Activated CD4-positive, alpha-beta T cell treated with anti-CD3 and anti-CD28 coated beads, Interleukin-2, amount 10 ng/mL, durations not matched to agents 24 days and 14 days (primary cell): ENCODE measurements at regions not wholly inside any gene's neighbourhood (a gene's known extent, or its start where the extent isn't known, plus 50 kb on each side); places are given as distances from the start of the nearest gene placed in this dataset.
A peak's percentile ranks its signal among the peaks of the same experiment; 100 is the strongest.

Experiments
- DNase-seq: peaks from one replicate; pipeline ENCODE4 v3.0.0; 2022
- H3K27ac Mint-ChIP-seq: one replicate; pipeline ENCODE4 v1.8.0; 2022; ENCODE audit warnings: mild to moderate bottlenecking, mixed read lengths
- H3K27me3 Mint-ChIP-seq: one replicate; pipeline ENCODE4 v1.8.0; 2022; ENCODE audit warnings: mixed read lengths
- H3K36me3 Mint-ChIP-seq: one replicate; pipeline ENCODE4 v1.8.0; 2022; ENCODE audit warnings: low read depth, mild to moderate bottlenecking, mixed read lengths
- H3K4me1 Mint-ChIP-seq: one replicate; pipeline ENCODE4 v1.8.0; 2021; ENCODE audit warnings: mixed read lengths
- H3K4me3 Mint-ChIP-seq: one replicate; pipeline ENCODE4 v1.8.0; 2022; ENCODE audit warnings: mild to moderate bottlenecking, moderate library complexity, mixed read lengths
- H3K9me3 Mint-ChIP-seq: one replicate; pipeline ENCODE4 v1.8.0; 2021; ENCODE audit warnings: mixed read lengths
- intact Hi-C: fragments of 100-400 bp; cut with micrococcal nuclease; formaldehyde crosslinking; loops from one replicate; pipeline ENCODE4 v1.15.1; 2023

DNA sequence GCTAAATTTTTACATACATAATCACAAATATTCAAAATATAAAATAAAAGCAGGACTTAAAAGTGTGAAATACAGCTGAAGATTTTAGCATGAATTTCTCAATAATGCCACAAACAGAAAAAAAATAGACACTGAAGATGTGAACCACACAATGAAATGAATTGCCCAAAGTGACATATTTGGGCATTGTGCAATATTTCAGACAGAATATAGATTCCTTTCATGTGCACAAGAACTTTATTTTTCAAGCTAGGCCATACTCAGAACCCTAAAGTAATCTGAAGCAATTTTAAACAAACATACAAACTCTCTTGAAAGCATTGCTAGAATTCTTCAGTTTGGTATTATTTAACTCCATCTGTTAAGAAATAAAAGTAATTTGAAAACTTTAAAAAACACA lies 764.1 kb downstream of the STIM2 start:
- no peaks in the 10 kb centered on the region for H3K4me1 Mint-ChIP-seq
- H3K9me3 Mint-ChIP-seq: peaks cover 4% of the 10 kb centered on the region
- no peaks in the 10 kb centered on the region for H3K36me3 Mint-ChIP-seq
- no peak for DNase-seq
- intact Hi-C loops: no loop called here
- no peak overlapping the region for H3K4me3 Mint-ChIP-seq
- H3K27me3 Mint-ChIP-seq: no peaks in the 10 kb centered on the region
- H3K27ac Mint-ChIP-seq: no peak overlapping the region

- no peak overlapping the region for H3K4me3 Mint-ChIP-seq
- intact Hi-C loops: no loop called here
Observed at GRCh38 chr4:27628609-27629008, 768.0 kb downstream of the STIM2 start.

DNA sequence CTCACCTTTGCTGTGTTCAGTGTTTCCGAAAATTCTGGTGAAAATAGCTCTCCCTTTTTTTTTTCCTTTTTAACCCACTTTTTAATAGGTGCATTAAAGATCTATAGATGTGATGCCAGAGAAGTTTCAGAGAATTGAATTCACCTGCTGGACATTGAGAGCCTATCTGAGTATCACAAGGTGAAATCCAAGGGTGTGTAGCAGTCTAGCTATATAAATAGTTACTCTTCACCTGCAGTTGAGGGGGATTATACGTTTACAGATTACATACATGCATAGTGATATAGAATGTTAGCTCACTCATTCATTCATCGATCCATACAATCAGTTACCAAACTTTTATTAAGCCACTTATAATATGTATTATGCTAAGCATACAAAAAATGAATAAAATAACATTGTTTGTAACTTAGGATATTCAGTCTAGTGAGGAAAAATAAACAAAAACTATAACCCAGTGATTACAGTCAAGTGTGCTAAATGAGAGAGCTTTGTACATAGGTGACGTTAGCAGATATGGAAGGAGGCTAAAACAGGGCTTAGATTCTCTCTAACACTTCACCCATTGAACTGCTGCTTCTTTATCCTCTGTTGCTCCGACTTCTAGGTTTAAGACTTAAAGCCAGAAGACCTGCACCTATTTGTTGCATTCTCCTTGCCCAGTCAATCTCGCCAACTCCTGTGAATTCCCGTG lies 769.0 kb downstream of the STIM2 start:
- no peaks in the 10 kb centered on the region for H3K4me1 Mint-ChIP-seq
- no peaks in the 10 kb centered on the region for H3K36me3 Mint-ChIP-seq
- intact Hi-C loops: no loop called here
- DNase-seq: no peak
- H3K9me3 Mint-ChIP-seq: no peaks in the 10 kb centered on the region
- H3K27me3 Mint-ChIP-seq: no peaks in the 10 kb centered on the region
- H3K27ac Mint-ChIP-seq: no peak overlapping the region
- no peak overlapping the region for H3K4me3 Mint-ChIP-seq

More at GRCh38 chr4:27628609-27629008, 768.0 kb downstream of the STIM2 start:
- Mint-ChIP-seq H3K27me3 (no peaks in the 10 kb centered on the region), H3K4me1 (no peaks in the 10 kb centered on the region), H3K27ac (no peak overlapping the region), H3K9me3 (no peaks in the 10 kb centered on the region), H3K36me3 (no peaks in the 10 kb centered on the region)
- no peak for DNase-seq

- intact Hi-C loops: no loop called here
- H3K4me3 Mint-ChIP-seq: no peak overlapping the region
- H3K27me3 Mint-ChIP-seq: no peaks in the 10 kb centered on the region
- H3K9me3 Mint-ChIP-seq: no peaks in the 10 kb centered on the region
- H3K4me1 Mint-ChIP-seq: no peaks in the 10 kb centered on the region
- H3K36me3 Mint-ChIP-seq: no peaks in the 10 kb centered on the region
- no peak overlapping the region for H3K27ac Mint-ChIP-seq
- no peak for DNase-seq
Observed at GRCh38 chr4:27635936-27636913, 775.6 kb downstream of the STIM2 start.

GRCh38 chr4:27638163-27638915 lies 777.7 kb downstream of the STIM2 start:
- DNase-seq: no peak
- intact Hi-C loops: no loop called here
- Mint-ChIP-seq H3K27me3 (no peaks in the 10 kb centered on the region), H3K36me3 (no peaks in the 10 kb centered on the region), H3K9me3 (no peaks in the 10 kb centered on the region), H3K4me1 (no peaks in the 10 kb centered on the region), H3K4me3 (no peak overlapping the region), H3K27ac (no peak overlapping the region)

DNA sequence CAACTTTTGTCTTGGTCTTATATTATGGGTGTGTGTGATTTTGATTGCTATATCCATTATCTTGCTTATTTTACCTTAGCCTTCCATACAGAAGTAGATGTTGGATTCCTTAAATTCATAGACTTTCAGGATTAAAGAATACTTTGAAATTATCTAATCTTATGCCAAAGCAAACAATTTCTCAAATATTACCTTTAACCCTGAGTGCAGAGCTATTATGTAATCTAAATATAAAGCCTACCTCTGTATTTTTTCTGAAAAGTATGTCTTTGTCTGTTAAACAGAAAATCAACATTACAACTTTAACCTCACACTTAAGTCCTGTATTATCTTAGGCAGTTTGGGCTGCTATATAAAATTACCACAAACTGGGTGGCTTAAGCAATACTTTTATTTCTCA lies 782.5 kb downstream of the STIM2 start:
- no peaks in the 10 kb centered on the region for H3K4me1 Mint-ChIP-seq
- intact Hi-C loops: no loop called here
- H3K27ac Mint-ChIP-seq: no peak overlapping the region
- no peak for DNase-seq
- H3K27me3 Mint-ChIP-seq: no peaks in the 10 kb centered on the region
- H3K4me3 Mint-ChIP-seq: no peak overlapping the region
- H3K9me3 Mint-ChIP-seq: no peaks in the 10 kb centered on the region
- no peaks in the 10 kb centered on the region for H3K36me3 Mint-ChIP-seq

DNA sequence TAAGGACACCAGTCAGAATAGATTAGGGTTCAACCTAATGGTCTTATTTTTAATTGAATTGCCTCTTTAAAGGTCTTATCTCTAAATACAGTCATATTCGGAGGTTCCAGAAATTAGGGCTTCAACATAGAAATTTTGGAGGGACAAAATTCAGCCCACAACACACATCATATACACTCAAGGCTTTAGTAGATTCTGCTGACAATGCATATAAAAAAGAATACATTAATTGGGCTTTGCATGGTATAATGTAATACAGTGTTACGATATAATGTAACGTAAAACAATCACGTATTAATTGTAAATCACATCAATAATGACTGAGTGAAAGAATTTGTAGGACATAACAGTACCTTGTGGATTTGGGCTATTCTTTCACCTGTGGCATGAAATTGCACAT lies 787.8 kb downstream of the STIM2 start:
- H3K36me3 Mint-ChIP-seq: no peaks in the 10 kb centered on the region
- H3K27me3 Mint-ChIP-seq: no peaks in the 10 kb centered on the region
- intact Hi-C loops: no loop called here
- no peak overlapping the region for H3K27ac Mint-ChIP-seq
- no peaks in the 10 kb centered on the region for H3K9me3 Mint-ChIP-seq
- DNase-seq: no peak
- H3K4me1 Mint-ChIP-seq: no peaks in the 10 kb centered on the region
- H3K4me3 Mint-ChIP-seq: no peak overlapping the region

- Mint-ChIP-seq H3K4me3 (no peak overlapping the region), H3K36me3 (no peaks in the 10 kb centered on the region), H3K9me3 (no peaks in the 10 kb centered on the region), H3K27ac (no peak overlapping the region), H3K27me3 (no peaks in the 10 kb centered on the region), H3K4me1 (no peaks in the 10 kb centered on the region)
- intact Hi-C loops: no loop called here
- no peak for DNase-seq
Observed at GRCh38 chr4:27662426-27662825, 801.8 kb downstream of the STIM2 start.

DNA sequence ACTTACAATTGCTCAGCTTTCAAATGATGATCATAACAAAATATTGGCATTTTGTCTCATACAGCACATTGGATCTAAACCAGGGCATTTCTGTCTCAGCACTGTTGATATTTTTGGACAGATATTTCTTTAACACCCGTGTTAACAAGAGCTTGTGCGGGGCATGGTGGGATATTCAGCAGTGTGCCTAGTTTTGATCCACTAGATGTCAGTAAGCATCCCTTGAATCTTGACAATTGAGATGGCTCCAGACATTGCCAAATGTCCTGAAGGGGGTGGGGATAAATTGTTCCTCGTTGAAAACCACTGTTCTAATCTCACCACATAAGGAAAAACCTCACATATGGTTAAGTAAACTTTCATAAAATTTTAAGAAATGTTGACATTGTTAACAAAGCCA lies 806.3 kb downstream of the STIM2 start:
- H3K4me1 Mint-ChIP-seq: no peaks in the 10 kb centered on the region
- no peak for DNase-seq
- intact Hi-C loops: no loop called here
- no peaks in the 10 kb centered on the region for H3K27me3 Mint-ChIP-seq
- H3K27ac Mint-ChIP-seq: no peak overlapping the region
- no peak overlapping the region for H3K4me3 Mint-ChIP-seq
- no peaks in the 10 kb centered on the region for H3K36me3 Mint-ChIP-seq
- no peaks in the 10 kb centered on the region for H3K9me3 Mint-ChIP-seq

DNA sequence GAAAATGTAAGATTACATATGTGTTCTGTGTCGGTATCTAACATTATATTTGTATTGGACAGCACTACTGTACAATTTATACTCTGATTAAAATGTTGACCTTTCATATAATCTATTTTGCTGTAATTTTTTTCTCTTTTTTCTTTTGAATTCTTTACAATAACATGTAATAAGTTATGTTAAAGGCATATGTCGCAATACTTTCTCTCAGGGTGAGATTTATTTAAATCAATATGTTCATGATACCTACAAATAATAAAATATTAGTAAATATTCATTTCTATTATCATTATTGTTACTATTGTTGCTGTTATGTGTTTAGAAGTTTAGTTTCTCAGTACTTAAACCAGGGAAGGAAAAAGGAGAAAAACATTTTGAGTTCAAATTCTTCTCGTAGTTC lies 807.4 kb downstream of the STIM2 start:
- no peaks in the 10 kb centered on the region for H3K27me3 Mint-ChIP-seq
- intact Hi-C loops: no loop called here

GRCh38 chr4:27678027-27678426 lies 817.4 kb downstream of the STIM2 start:
- Mint-ChIP-seq H3K4me3 (no peak overlapping the region), H3K4me1 (no peaks in the 10 kb centered on the region), H3K36me3 (no peaks in the 10 kb centered on the region), H3K27me3 (no peaks in the 10 kb centered on the region), H3K9me3 (no peaks in the 10 kb centered on the region), H3K27ac (no peak overlapping the region)
- no peak for DNase-seq
- intact Hi-C loops: no loop called here

More for the DNA sequence above, 807.4 kb downstream of the STIM2 start:
- H3K36me3 Mint-ChIP-seq: no peaks in the 10 kb centered on the region
- no peak overlapping the region for H3K4me3 Mint-ChIP-seq
- no peak overlapping the region for H3K27ac Mint-ChIP-seq
- no peaks in the 10 kb centered on the region for H3K4me1 Mint-ChIP-seq
- no peak for DNase-seq
- H3K9me3 Mint-ChIP-seq: no peaks in the 10 kb centered on the region

GRCh38 chr4:27684610-27685011 lies 824.0 kb downstream of the STIM2 start:
- Mint-ChIP-seq H3K27ac (no peak overlapping the region), H3K27me3 (no peaks in the 10 kb centered on the region), H3K4me1 (no peaks in the 10 kb centered on the region), H3K9me3 (no peaks in the 10 kb centered on the region), H3K4me3 (no peak overlapping the region), H3K36me3 (no peaks in the 10 kb centered on the region)
- peak; percentile 75 for DNase-seq
- intact Hi-C loops: no loop called here

DNA sequence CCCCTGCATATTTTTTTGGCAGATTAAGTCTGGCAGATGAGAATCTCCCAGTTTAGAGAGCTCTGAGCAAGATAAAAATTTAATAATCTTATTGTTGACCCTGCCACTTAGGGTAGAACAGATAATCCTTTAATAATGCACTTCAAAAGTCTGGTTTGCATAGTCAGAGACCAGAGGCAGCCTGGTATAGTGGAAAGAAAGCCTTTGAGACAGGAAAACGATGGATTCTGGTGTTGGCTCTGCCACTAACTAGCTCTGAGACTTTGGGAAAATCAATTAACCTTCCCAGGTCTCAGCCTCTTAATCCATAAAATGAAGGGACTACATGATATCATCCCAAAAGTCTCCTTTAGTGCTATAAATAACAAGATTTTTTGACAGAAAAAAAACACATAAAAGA lies 824.5 kb downstream of the STIM2 start:
- Mint-ChIP-seq H3K36me3 (no peaks in the 10 kb centered on the region), H3K27ac (no peak overlapping the region), H3K9me3 (no peaks in the 10 kb centered on the region), H3K4me3 (no peak overlapping the region), H3K27me3 (no peaks in the 10 kb centered on the region), H3K4me1 (no peaks in the 10 kb centered on the region)
- DNase-seq: no peak
- intact Hi-C loops: no loop called here

DNA sequence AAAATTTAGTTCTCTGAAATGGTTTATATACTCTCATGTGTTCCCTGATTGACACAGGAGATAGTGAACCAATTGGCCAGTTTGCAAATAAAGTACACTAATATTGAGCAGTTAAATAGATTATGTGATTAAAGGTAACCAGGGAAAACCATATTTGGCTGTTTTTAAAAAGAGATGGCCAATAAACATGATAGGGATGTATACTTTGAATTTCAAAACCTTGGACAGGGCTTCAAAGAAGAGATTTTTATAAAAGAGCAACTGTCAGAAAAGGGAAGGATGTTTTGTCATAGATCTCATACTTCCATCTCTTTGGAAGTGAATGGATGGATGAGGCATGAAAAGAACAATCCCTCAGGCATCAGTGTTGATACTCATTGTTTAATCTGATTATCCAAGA lies 825.3 kb downstream of the STIM2 start:
- Mint-ChIP-seq H3K9me3 (no peaks in the 10 kb centered on the region), H3K4me1 (no peaks in the 10 kb centered on the region), H3K27me3 (no peaks in the 10 kb centered on the region), H3K36me3 (no peaks in the 10 kb centered on the region), H3K27ac (no peak overlapping the region), H3K4me3 (no peak overlapping the region)
- no peak for DNase-seq
- intact Hi-C loops: no loop called here
